ENCODE measurements at regions not wholly inside any gene's neighbourhood (a gene's known extent, or its start where the extent isn't known, plus 50 kb on each side); places are given as distances from the start of the nearest gene placed in this dataset.

- H3K79me2 ChIP-seq (ENCODE audit: low read length): no peaks in the 10 kb centered on the region
- H3K27me3 ChIP-seq (ENCODE audit: low read depth, low read length): no peaks in the 10 kb centered on the region
- no peaks in the 10 kb centered on the region for H4K20me1 ChIP-seq (ENCODE audit: insufficient read depth, low read length)
- no peaks in the 10 kb centered on the region for H3K9me3 ChIP-seq (ENCODE audit: insufficient read depth, low read length)
- H3K4me2 ChIP-seq (ENCODE audit: low read length): no peak overlapping the region
- H3K36me3 ChIP-seq (replicated peaks; ENCODE audit: low read depth, low read length): peaks cover 4% of the 10 kb centered on the region
- no peak overlapping the region for H3K9ac ChIP-seq (ENCODE audit: low read length)
- TF ChIP-seq CTCF (IDR thresholded peaks at IDR 0.05; ENCODE audit: low read depth, low read length): no peak
- TF ChIP-seq EZH2phosphoT487 (IDR thresholded peaks at IDR 0.05; ENCODE audit: low read depth): no peak
- H3K27ac ChIP-seq (ENCODE audit: low read length): no peak overlapping the region
- no peak overlapping the region for H3K4me3 ChIP-seq (ENCODE audit: low read length)
- no peak overlapping the region for H2AFZ ChIP-seq (ENCODE audit: low read depth, low read length)
- H3K4me1 ChIP-seq (ENCODE audit: low read length): peaks cover 26% of the 10 kb centered on the region
These were observed 183.9 kb upstream of the LINC00305 start for GRCh38 chr18:64332835-64333234.

DNA sequence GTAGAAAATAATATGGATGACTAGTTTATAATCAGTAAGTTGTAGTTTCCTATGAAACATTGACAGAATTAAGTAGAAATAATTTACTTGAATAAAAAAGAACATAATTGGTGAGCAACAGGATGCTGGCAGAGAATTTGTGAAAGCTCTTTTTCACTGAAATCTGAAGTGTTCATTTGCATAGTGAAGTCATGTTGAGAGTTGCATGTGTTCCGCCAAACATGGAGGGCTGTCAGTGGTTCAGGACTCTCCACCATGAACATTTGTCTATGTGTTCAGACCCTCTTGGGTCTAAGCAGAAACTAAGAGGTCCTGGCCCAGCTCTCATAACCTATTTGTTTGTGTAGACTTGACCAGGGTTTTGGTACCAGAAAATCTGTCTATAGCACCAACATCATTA lies 182.5 kb upstream of the LINC00305 start:
- Histone ChIP-seq H3K27me3 (ENCODE audit: low read depth, low read length) (no peaks in the 10 kb centered on the region), H3K79me2 (ENCODE audit: low read length) (no peaks in the 10 kb centered on the region), H3K4me2 (ENCODE audit: low read length) (peak overlapping the region; percentile 28), H3K9ac (ENCODE audit: low read length) (no peak overlapping the region), H4K20me1 (ENCODE audit: insufficient read depth, low read length) (no peaks in the 10 kb centered on the region), H3K4me1 (ENCODE audit: low read length) (peaks cover 34% of the 10 kb centered on the region), H3K9me3 (ENCODE audit: insufficient read depth, low read length) (no peaks in the 10 kb centered on the region), H3K36me3 (replicated peaks; ENCODE audit: low read depth, low read length) (peaks cover 4% of the 10 kb centered on the region), H3K27ac (ENCODE audit: low read length) (no peak overlapping the region), H3K4me3 (ENCODE audit: low read length) (no peak overlapping the region), H2AFZ (ENCODE audit: low read depth, low read length) (peak overlapping the region; percentile 55)
- TF ChIP-seq CTCF (IDR thresholded peaks at IDR 0.05; ENCODE audit: low read depth, low read length) (no peak), EZH2phosphoT487 (IDR thresholded peaks at IDR 0.05; ENCODE audit: low read depth) (no peak)

GRCh38 chr18:64330931-64331330 lies 182.0 kb upstream of the LINC00305 start:
- Histone ChIP-seq H3K4me1 (ENCODE audit: low read length) (peaks cover 39% of the 10 kb centered on the region), H4K20me1 (ENCODE audit: insufficient read depth, low read length) (no peaks in the 10 kb centered on the region), H3K4me3 (ENCODE audit: low read length) (no peak overlapping the region), H3K36me3 (replicated peaks; ENCODE audit: low read depth, low read length) (peaks cover 4% of the 10 kb centered on the region), H3K9ac (ENCODE audit: low read length) (no peak overlapping the region), H3K4me2 (ENCODE audit: low read length) (peak overlapping the region; percentile 28), H3K79me2 (ENCODE audit: low read length) (no peaks in the 10 kb centered on the region), H3K27ac (ENCODE audit: low read length) (no peak overlapping the region), H3K27me3 (ENCODE audit: low read depth, low read length) (no peaks in the 10 kb centered on the region), H2AFZ (ENCODE audit: low read depth, low read length) (peak overlapping the region; percentile 33; the same call in 1 of the 2 replicates), H3K9me3 (ENCODE audit: insufficient read depth, low read length) (no peaks in the 10 kb centered on the region)
- TF ChIP-seq EZH2phosphoT487 (IDR thresholded peaks at IDR 0.05; ENCODE audit: low read depth) (no peak), CTCF (IDR thresholded peaks at IDR 0.05; ENCODE audit: low read depth, low read length) (peak; percentile 13; the same call in 1 of the 2 replicates)

DNA sequence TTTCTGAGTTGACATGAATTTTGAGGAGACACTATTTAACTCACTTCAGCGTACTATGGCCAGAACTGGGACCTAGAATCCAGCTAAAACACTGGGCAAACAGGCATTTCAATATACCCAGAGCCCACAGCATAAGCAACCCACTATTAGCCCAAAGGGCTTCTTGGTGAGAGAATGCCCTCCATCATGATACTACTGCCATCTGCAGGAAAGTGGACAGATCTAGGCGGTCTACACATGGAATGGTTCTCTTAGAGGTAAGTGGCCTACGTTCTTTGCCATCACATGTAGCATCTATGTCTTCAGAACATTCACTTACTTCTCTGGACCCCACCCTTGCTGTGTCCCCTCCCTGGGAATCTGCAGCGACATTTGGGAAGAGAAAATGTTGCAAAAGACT lies 181.3 kb upstream of the LINC00305 start:
- Histone ChIP-seq H3K9ac (ENCODE audit: low read length) (no peak overlapping the region), H3K9me3 (ENCODE audit: insufficient read depth, low read length) (no peaks in the 10 kb centered on the region), H3K4me1 (ENCODE audit: low read length) (peaks cover 41% of the 10 kb centered on the region), H3K79me2 (ENCODE audit: low read length) (no peaks in the 10 kb centered on the region), H3K4me2 (ENCODE audit: low read length) (no peak overlapping the region), H3K27me3 (ENCODE audit: low read depth, low read length) (no peaks in the 10 kb centered on the region), H3K36me3 (replicated peaks; ENCODE audit: low read depth, low read length) (peaks cover 7% of the 10 kb centered on the region), H2AFZ (ENCODE audit: low read depth, low read length) (no peak overlapping the region), H4K20me1 (ENCODE audit: insufficient read depth, low read length) (no peaks in the 10 kb centered on the region), H3K27ac (ENCODE audit: low read length) (no peak overlapping the region), H3K4me3 (ENCODE audit: low read length) (no peak overlapping the region)
- no peak for TF ChIP-seq EZH2phosphoT487 (IDR thresholded peaks at IDR 0.05; ENCODE audit: low read depth)
- TF ChIP-seq CTCF (IDR thresholded peaks at IDR 0.05; ENCODE audit: low read depth, low read length): peak; percentile 95

Data from OCI-LY3 (cell line).